HEK293 (cell line): ENCODE measurements at regions not wholly inside any gene's neighbourhood (a gene's known extent, or its start where the extent isn't known, plus 50 kb on each side); places are given as distances from the start of the nearest gene placed in this dataset.

Source experiments
- CTCF ChIA-PET: fragments of 350-600 bp; formaldehyde crosslinking; extraction: SDS; loops from one replicate; lab custom pipeline; 2021; ENCODE audit warnings: antibody characterized with exemption; lab: Yijun Ruan, JAX
- POLR2A ChIA-PET: fragments of 300-600 bp; formaldehyde crosslinking; extraction: SDS; loops from one replicate; lab custom pipeline; 2020; ENCODE audit warnings: antibody characterized with exemption, inconsistent platforms; lab: Yijun Ruan, JAX
- H3K27ac ChIP-seq: fragments of 200-500 bp; sonication (Bioruptor generic); 2 replicates; pipeline ENCODE4 v1.5.1; 2014; ENCODE audit warnings: low read depth, low read length, control low read depth, inconsistent platforms; ENCODE audit errors: extremely low read depth
- H3K36me3 ChIP-seq, 2 experiments: fragments of 200-500 bp in 1 of 2; sonication (Bioruptor generic) in 1 of 2; 1 replicate in 1 of 2; 2 replicates in 1 of 2; pipeline ENCODE4 v1.5.1; 2014 to 2017; ENCODE audit warnings: inconsistent platforms in 2 of 2, low read length in 2 of 2; ENCODE audit not compliant: control insufficient read depth in 2 of 2, insufficient read depth in 1 of 2
- H3K4me1 ChIP-seq: fragments of 200-500 bp; sonication (Bioruptor generic); 2 replicates; pipeline ENCODE4 v1.5.1; 2014; ENCODE audit warnings: mild to moderate bottlenecking, low read length, inconsistent platforms; ENCODE audit not compliant: control insufficient read depth, insufficient read depth
- H3K4me3 ChIP-seq: 2 replicates; pipeline ENCODE4 v1.5.1; 2011; ENCODE audit warnings: low read depth, mild to moderate bottlenecking, control low read depth, low read length, moderate library complexity
- H3K9me3 ChIP-seq: fragments of 200-500 bp; sonication (Bioruptor generic); 2 replicates; pipeline ENCODE4 v1.5.1; 2014; ENCODE audit warnings: low read depth, low read length, inconsistent platforms; ENCODE audit not compliant: control insufficient read depth, insufficient read depth
- KLF10 ChIP-seq: fragments of 450-650 bp; IDR thresholded peaks from 2 replicates; pipeline ENCODE4 v1.5.1; 2018; ENCODE audit warnings: missing biosample characterization, mild to moderate bottlenecking, missing genetic modification characterization
- RBAK ChIP-seq: fragments of 450-650 bp; formaldehyde crosslinking; IDR thresholded peaks from 2 replicates; pipeline ENCODE4 v1.5.1; 2016; ENCODE audit warnings: missing biosample characterization, missing genetic modification characterization
- SP2 ChIP-seq: fragments of 450-650 bp; formaldehyde crosslinking; IDR thresholded peaks from 2 replicates; pipeline ENCODE4 v1.5.1; 2016; ENCODE audit warnings: missing biosample characterization, missing genetic modification characterization
- YY1 ChIP-seq: fragments of 450-650 bp; formaldehyde crosslinking; IDR thresholded peaks from 2 replicates; pipeline ENCODE4 v1.5.1; 2018; ENCODE audit warnings: missing biosample characterization, missing genetic modification characterization
- ZEB2 ChIP-seq: fragments of 450-650 bp; formaldehyde crosslinking; IDR thresholded peaks from 2 replicates; pipeline ENCODE4 v1.5.1; 2016; ENCODE audit warnings: missing biosample characterization, missing genetic modification characterization
- ZNF114 ChIP-seq: fragments of 450-650 bp; formaldehyde crosslinking; IDR thresholded peaks from 2 replicates; pipeline ENCODE4 v1.5.0; 2017; ENCODE audit warnings: missing biosample characterization, missing genetic modification characterization
- ZNF239 ChIP-seq: fragments of 450-650 bp; formaldehyde crosslinking; IDR thresholded peaks from 2 replicates; pipeline ENCODE4 v1.5.1; 2016; ENCODE audit warnings: missing biosample characterization, missing genetic modification characterization
- ZNF266 ChIP-seq: fragments of 450-650 bp; formaldehyde crosslinking; IDR thresholded peaks from 2 replicates; pipeline ENCODE4 v1.5.1; 2016; ENCODE audit warnings: missing biosample characterization, missing genetic modification characterization, low read depth
- ZNF311 ChIP-seq: fragments of 450-650 bp; formaldehyde crosslinking; IDR thresholded peaks from 2 replicates; pipeline ENCODE4 v1.5.1; 2017; ENCODE audit warnings: missing biosample characterization, missing genetic modification characterization, borderline replicate concordance
- ZNF366 ChIP-seq: fragments of 450-650 bp; formaldehyde crosslinking; conservative IDR thresholded peaks from 2 replicates; pipeline ENCODE4 v1.5.1; 2016; ENCODE audit warnings: missing biosample characterization, missing genetic modification characterization
- ZNF391 ChIP-seq: fragments of 450-650 bp; formaldehyde crosslinking; IDR thresholded peaks from 2 replicates; pipeline ENCODE4 v1.5.1; 2016; ENCODE audit warnings: low read depth, missing biosample characterization, missing genetic modification characterization, borderline replicate concordance
- ZNF514 ChIP-seq: fragments of 450-650 bp; formaldehyde crosslinking; IDR thresholded peaks from 2 replicates; pipeline ENCODE4 v1.5.1; 2016; ENCODE audit warnings: missing biosample characterization, missing genetic modification characterization
- ZNF521 ChIP-seq: fragments of 450-650 bp; formaldehyde crosslinking; IDR thresholded peaks from 2 replicates; pipeline ENCODE4 v1.5.1; 2017; ENCODE audit warnings: missing biosample characterization, mild to moderate bottlenecking, missing genetic modification characterization
- ZNF544 ChIP-seq: fragments of 450-650 bp; formaldehyde crosslinking; IDR thresholded peaks from 2 replicates; pipeline ENCODE4 v1.5.0; 2017; ENCODE audit warnings: missing biosample characterization, missing genetic modification characterization
- ZNF548 ChIP-seq: fragments of 450-650 bp; formaldehyde crosslinking; IDR thresholded peaks from 2 replicates; pipeline ENCODE4 v1.5.1; 2016; ENCODE audit warnings: missing biosample characterization, missing genetic modification characterization
- ZNF624 ChIP-seq: fragments of 450-650 bp; formaldehyde crosslinking; IDR thresholded peaks from 2 replicates; pipeline ENCODE4 v1.5.1; 2017; ENCODE audit warnings: missing biosample characterization, missing genetic modification characterization
- ZNF658 ChIP-seq: fragments of 450-650 bp; formaldehyde crosslinking; IDR thresholded peaks from 2 replicates; pipeline ENCODE4; 2016; ENCODE audit warnings: missing biosample characterization, missing genetic modification characterization
- ZNF664 ChIP-seq: fragments of 450-650 bp; formaldehyde crosslinking; IDR thresholded peaks from 2 replicates; pipeline ENCODE4 v1.5.1; 2016; ENCODE audit warnings: missing biosample characterization, missing genetic modification characterization
- ZNF76 ChIP-seq: fragments of 450-650 bp; formaldehyde crosslinking; IDR thresholded peaks from 2 replicates; pipeline ENCODE4; 2016; ENCODE audit warnings: low read depth, missing biosample characterization, missing genetic modification characterization, borderline replicate concordance
- ZNF837 ChIP-seq: fragments of 450-650 bp; formaldehyde crosslinking; IDR thresholded peaks from 2 replicates; pipeline ENCODE4 v1.5.1; 2016; ENCODE audit warnings: missing biosample characterization, missing genetic modification characterization
- TF ChIP-seq, protein P1 (sequence below): fragments of 450-650 bp; formaldehyde crosslinking; IDR thresholded peaks from 2 replicates; pipeline ENCODE4 v1.5.1; 2016; ENCODE audit warnings: missing biosample characterization, missing genetic modification characterization
- TF ChIP-seq, protein P2 (sequence below): fragments of 450-650 bp; IDR thresholded peaks from 2 replicates; pipeline ENCODE4 v1.5.1; 2018; ENCODE audit warnings: missing biosample characterization, mild to moderate bottlenecking, missing genetic modification characterization

DNA sequence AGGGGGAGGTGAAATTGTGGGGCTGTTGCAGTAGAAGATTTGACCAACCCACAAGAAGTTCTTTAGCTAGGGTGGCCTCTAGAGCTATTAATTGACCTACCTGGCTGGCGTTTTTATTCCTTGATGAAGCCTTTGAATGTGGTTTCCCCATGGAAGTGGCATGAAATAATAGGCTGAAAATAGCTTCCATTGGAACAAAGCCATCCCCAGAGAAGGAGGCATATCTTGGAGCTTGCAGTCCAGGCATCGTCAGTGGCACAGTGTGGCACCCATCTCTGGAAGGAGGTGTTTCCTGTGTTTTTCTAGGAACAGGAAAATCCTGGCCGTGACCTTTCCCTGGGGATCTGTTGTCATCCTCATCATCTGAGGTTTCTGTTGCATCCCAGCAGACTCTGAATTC, 96.3 kb upstream of the WDR1 start:
- H3K4me1 ChIP-seq = no peaks in the 10 kb centered on the region
- TF ChIP-seq, protein P1, sequence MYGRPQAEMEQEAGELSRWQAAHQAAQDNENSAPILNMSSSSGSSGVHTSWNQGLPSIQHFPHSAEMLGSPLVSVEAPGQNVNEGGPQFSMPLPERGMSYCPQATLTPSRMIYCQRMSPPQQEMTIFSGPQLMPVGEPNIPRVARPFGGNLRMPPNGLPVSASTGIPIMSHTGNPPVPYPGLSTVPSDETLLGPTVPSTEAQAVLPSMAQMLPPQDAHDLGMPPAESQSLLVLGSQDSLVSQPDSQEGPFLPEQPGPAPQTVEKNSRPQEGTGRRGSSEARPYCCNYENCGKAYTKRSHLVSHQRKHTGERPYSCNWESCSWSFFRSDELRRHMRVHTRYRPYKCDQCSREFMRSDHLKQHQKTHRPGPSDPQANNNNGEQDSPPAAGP (tag by site-specific recombination) = no peak
- TF ChIP-seq ZNF366 (tag by site-specific recombination) (no peak), ZNF658 (tag by site-specific recombination) (no peak)
- CTCF ChIA-PET = interaction anchor here (0.7 kb wide), 1 partner anchor 50 kb away, joined by 3 read pairs; no protein-coding TSS in a partner anchor
- no peaks in the 10 kb centered on the region for H3K36me3 ChIP-seq
- H3K4me3 ChIP-seq = no peak overlapping the region
- no peak overlapping the region for H3K27ac ChIP-seq
- no peaks in the 10 kb centered on the region for H3K9me3 ChIP-seq
- POLR2A ChIA-PET = no interaction called here

DNA sequence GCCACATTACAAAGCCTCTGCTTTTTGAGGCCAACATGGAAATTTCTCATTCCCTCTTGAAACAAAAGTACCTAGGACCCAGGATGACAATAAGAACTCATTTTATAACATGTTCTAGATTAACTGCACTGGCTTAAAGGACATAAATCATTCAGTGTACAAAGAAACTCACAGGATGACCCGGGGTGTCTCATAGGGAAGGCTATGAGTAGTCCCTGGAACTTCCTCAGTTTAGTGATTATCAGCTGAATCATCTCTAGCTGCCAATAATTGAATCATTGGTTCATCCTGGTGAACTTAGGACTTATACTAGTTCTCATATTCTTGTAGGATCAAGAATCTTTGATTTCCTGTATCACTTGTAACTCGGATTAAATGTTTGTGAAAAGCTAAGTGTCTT, 95.8 kb upstream of the WDR1 start:
- CTCF ChIA-PET = interaction anchor here (0.7 kb wide), 1 partner anchor 49 kb away, joined by 3 read pairs; no protein-coding TSS in a partner anchor

DNA sequence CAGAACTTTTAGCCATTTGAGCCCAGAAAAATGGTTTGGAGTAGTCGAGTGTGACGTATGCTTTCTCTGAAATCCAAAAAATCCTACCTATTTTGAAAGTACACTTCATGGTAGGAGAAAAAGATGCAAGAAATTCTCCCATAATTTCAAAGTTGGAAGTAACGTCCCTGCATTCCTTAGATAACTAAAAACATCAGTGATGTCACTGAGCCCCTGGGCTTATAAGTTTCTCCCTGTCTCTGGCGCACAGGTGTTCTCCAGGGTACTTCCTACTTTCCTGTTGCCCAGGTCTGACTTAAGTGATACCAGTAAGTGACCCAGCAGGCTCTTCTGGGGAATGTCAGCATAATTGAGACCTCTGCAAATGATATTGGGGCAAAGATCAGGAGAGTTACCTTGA, 90.5 kb upstream of the WDR1 start:
- TF ChIP-seq ZNF544 (tag by site-specific recombination) (no peak), ZEB2 (tag by site-specific recombination) (no peak), ZNF624 (tag by site-specific recombination) (no peak), ZNF114 (tag by site-specific recombination) (no peak), SP2 (no peak), ZNF514 (tag by site-specific recombination) (no peak), ZNF548 (tag by site-specific recombination) (no peak), ZNF391 (no peak), ZNF664 (tag by site-specific recombination) (no peak), ZNF266 (tag by site-specific recombination) (no peak), RBAK (no peak), KLF10 (tag by site-specific recombination) (no peak)
- CTCF ChIA-PET = no interaction called here
- H3K4me3 ChIP-seq = no peak overlapping the region
- no peaks in the 10 kb centered on the region for H3K4me1 ChIP-seq
- H3K27ac ChIP-seq = no peak overlapping the region
- POLR2A ChIA-PET = no interaction called here
- no peaks in the 10 kb centered on the region for H3K36me3 ChIP-seq
- no peaks in the 10 kb centered on the region for H3K9me3 ChIP-seq

More for the DNA sequence above, 95.8 kb upstream of the WDR1 start:
- Histone ChIP-seq H3K36me3 (no peaks in the 10 kb centered on the region), H3K27ac (no peak overlapping the region), H3K9me3 (no peaks in the 10 kb centered on the region), H3K4me3 (no peak overlapping the region), H3K4me1 (no peaks in the 10 kb centered on the region)
- no peak for TF ChIP-seq ZNF837 (tag by site-specific recombination)
- TF ChIP-seq, protein P2, sequence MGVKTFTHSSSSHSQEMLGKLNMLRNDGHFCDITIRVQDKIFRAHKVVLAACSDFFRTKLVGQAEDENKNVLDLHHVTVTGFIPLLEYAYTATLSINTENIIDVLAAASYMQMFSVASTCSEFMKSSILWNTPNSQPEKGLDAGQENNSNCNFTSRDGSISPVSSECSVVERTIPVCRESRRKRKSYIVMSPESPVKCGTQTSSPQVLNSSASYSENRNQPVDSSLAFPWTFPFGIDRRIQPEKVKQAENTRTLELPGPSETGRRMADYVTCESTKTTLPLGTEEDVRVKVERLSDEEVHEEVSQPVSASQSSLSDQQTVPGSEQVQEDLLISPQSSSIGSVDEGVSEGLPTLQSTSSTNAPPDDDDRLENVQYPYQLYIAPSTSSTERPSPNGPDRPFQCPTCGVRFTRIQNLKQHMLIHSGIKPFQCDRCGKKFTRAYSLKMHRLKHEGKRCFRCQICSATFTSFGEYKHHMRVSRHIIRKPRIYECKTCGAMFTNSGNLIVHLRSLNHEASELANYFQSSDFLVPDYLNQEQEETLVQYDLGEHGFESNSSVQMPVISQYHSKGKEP (tag by site-specific recombination) = no peak
- TF ChIP-seq YY1 (tag by site-specific recombination) = no peak
- TF ChIP-seq ZNF76 (tag by site-specific recombination) = no peak
- TF ChIP-seq ZNF239 (tag by site-specific recombination) = no peak
- no peak for TF ChIP-seq ZNF521
- TF ChIP-seq ZNF311 (tag by site-specific recombination) = no peak
- POLR2A ChIA-PET = no interaction called here
